Smooth muscle cell (in vitro differentiated cells): ENCODE measurements at regions not wholly inside any gene's neighbourhood (a gene's known extent, or its start where the extent isn't known, plus 50 kb on each side); places are given as distances from the start of the nearest gene placed in this dataset.

Source experiments
- DNase-seq: peaks from one replicate; lab custom pipeline; 2025; ENCODE audit not compliant: unreplicated experiment; lab: John Stamatoyannopoulos, UW
- H2AFZ ChIP-seq: fragments of 200-600 bp; sonication (generic); 2 replicates; pipeline ENCODE4 v1.6.0; 2016; ENCODE audit warnings: antibody characterized with exemption, low read depth, mild to moderate bottlenecking
- H3F3A ChIP-seq: fragments of 200-600 bp; sonication (generic); 2 replicates; pipeline ENCODE4 v1.6.0; 2017; ENCODE audit warnings: antibody characterized with exemption, low read depth
- H3K27ac ChIP-seq: fragments of 200-600 bp; sonication (generic); 2 replicates; pipeline ENCODE4 v1.5.1; 2016; ENCODE audit warnings: low read depth, mild to moderate bottlenecking
- H3K27me3 ChIP-seq: fragments of 200-600 bp; sonication (generic); 2 replicates; pipeline ENCODE4 v1.6.1; 2016; ENCODE audit warnings: low read depth, mild to moderate bottlenecking
- H3K36me3 ChIP-seq: fragments of 200-600 bp; sonication (generic); 2 replicates; pipeline ENCODE4 v1.5.1; 2016; ENCODE audit warnings: low read depth
- H3K4me1 ChIP-seq: fragments of 200-600 bp; sonication (generic); 2 replicates; pipeline ENCODE4 v1.5.1; 2016; ENCODE audit warnings: low read depth
- H3K4me2 ChIP-seq: fragments of 200-600 bp; sonication (generic); 2 replicates; pipeline ENCODE4 v1.6.0; 2016; ENCODE audit warnings: mild to moderate bottlenecking
- H3K4me3 ChIP-seq: fragments of 200-600 bp; sonication (generic); 2 replicates; pipeline ENCODE4 v1.5.1; 2016; ENCODE audit warnings: mild to moderate bottlenecking
- H3K79me2 ChIP-seq: fragments of 200-600 bp; sonication (generic); 2 replicates; pipeline ENCODE4 v1.6.0; 2016; ENCODE audit warnings: low read depth, mild to moderate bottlenecking
- H3K9ac ChIP-seq: fragments of 200-600 bp; sonication (generic); 2 replicates; pipeline ENCODE4 v1.6.0; 2016; ENCODE audit warnings: low read depth
- H3K9me3 ChIP-seq: fragments of 200-600 bp; sonication (generic); replicated peaks from 2 replicates; pipeline ENCODE4 v1.5.1; 2016; ENCODE audit warnings: low read depth
- H4K20me1 ChIP-seq: fragments of 200-600 bp; sonication (generic); 2 replicates; pipeline ENCODE4 v1.6.0; 2016; ENCODE audit warnings: low read depth
- CTCF ChIP-seq: fragments of 200-600 bp; sonication (generic); IDR thresholded peaks from 2 replicates; pipeline ENCODE4 v1.5.1; 2017; ENCODE audit warnings: borderline replicate concordance, mild to moderate bottlenecking, antibody characterized with exemption; ENCODE audit not compliant: insufficient read depth, poor library complexity, severe bottlenecking
- WGBS: methylation state at CpG from one replicate; pipeline ENCODE4 v1.1.7; 2016; ENCODE audit warnings: low lambda C conversion rate; 5-methylcytosine and 5-hydroxymethylcytosine counted together

- peaks cover 28% of the 10 kb centered on the region for H3K4me1 ChIP-seq
- H2AFZ ChIP-seq: no peak overlapping the region
- no peaks in the 10 kb centered on the region for H3K27me3 ChIP-seq
- 89% methylated on average over 6 of the region's 6 CpGs for WGBS
- H3K4me2 ChIP-seq: no peak overlapping the region
- TF ChIP-seq CTCF: no peak
- H3K36me3 ChIP-seq: no peaks in the 10 kb centered on the region
- H4K20me1 ChIP-seq: no peaks in the 10 kb centered on the region
- peaks cover 28% of the 10 kb centered on the region for H3F3A ChIP-seq
- H3K9me3 ChIP-seq: no peaks in the 10 kb centered on the region
- no peaks in the 10 kb centered on the region for H3K79me2 ChIP-seq
- peak overlapping the region; percentile 90 for H3K27ac ChIP-seq
- no peak for DNase-seq
- H3K4me3 ChIP-seq: no peak overlapping the region
- no peak overlapping the region for H3K9ac ChIP-seq
These were observed 86.2 kb upstream of the GLS start for GRCh38 chr2:190794377-190794776.

DNA sequence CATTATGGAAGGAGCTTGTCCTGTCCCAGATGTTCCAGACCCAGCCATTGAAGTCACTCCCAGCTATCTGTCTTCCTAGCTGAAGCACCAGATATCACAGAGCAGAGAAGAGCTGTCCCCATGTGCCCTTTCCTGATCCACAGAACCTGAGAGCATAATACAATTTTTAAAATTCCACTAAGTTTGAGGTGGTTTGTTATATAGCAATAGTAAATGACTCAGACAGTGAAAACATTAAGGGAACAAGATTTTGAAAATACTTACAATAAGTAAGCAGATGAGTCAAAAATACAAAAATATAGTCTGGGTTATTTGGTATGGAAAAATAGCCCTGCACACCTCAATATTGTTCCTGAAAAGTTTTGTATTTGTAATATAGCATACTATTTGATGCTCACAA lies 85.8 kb upstream of the GLS start:
- Histone ChIP-seq H3K27me3 (no peaks in the 10 kb centered on the region), H3F3A (peaks cover 26% of the 10 kb centered on the region), H2AFZ (no peak overlapping the region), H3K4me1 (peaks cover 24% of the 10 kb centered on the region), H3K4me2 (no peak overlapping the region), H3K36me3 (no peaks in the 10 kb centered on the region), H4K20me1 (no peaks in the 10 kb centered on the region), H3K4me3 (no peak overlapping the region), H3K9ac (no peak overlapping the region), H3K9me3 (no peaks in the 10 kb centered on the region), H3K79me2 (no peaks in the 10 kb centered on the region), H3K27ac (peak overlapping the region; percentile 90)
- no peak for DNase-seq
- no peak for TF ChIP-seq CTCF

DNA sequence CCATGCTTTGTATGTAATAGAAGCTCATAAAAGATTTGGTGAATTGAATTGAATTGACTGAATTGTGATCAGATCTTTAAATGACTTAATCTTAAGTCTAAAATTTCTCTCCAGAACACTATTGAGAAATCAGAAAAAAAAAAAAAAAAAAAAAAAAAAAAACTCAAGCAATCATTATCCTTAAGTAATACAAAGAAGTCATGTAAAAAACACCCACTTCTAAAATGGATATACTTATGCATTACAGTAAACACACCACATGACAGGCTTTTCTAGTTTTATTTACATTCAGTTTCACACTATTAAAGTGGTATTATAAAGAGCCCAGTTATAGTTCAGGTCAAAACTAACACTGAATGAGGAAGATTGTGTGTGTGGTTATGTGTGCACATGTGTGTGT lies 84.9 kb upstream of the GLS start:
- Histone ChIP-seq H2AFZ (no peak overlapping the region), H3K4me2 (no peak overlapping the region), H3K4me1 (peaks cover 22% of the 10 kb centered on the region), H3K79me2 (no peaks in the 10 kb centered on the region), H3K27ac (no peak overlapping the region), H3K4me3 (no peak overlapping the region), H3K27me3 (no peaks in the 10 kb centered on the region), H3K9ac (no peak overlapping the region), H4K20me1 (no peaks in the 10 kb centered on the region), H3K9me3 (no peaks in the 10 kb centered on the region), H3K36me3 (no peaks in the 10 kb centered on the region), H3F3A (peaks cover 17% of the 10 kb centered on the region)
- DNase-seq: no peak
- TF ChIP-seq CTCF: no peak

- H3K9me3 ChIP-seq: no peaks in the 10 kb centered on the region
- no peak overlapping the region for H3K4me2 ChIP-seq
- peaks cover 5% of the 10 kb centered on the region for H3F3A ChIP-seq
- no peak overlapping the region for H3K9ac ChIP-seq
- H3K4me3 ChIP-seq: no peak overlapping the region
- no peaks in the 10 kb centered on the region for H3K27me3 ChIP-seq
- no peaks in the 10 kb centered on the region for H3K79me2 ChIP-seq
- H3K27ac ChIP-seq: no peak overlapping the region
- no peak overlapping the region for H2AFZ ChIP-seq
- no peak for DNase-seq
- peaks cover 7% of the 10 kb centered on the region for H3K4me1 ChIP-seq
- no peak for TF ChIP-seq CTCF
- no peaks in the 10 kb centered on the region for H4K20me1 ChIP-seq
- H3K36me3 ChIP-seq: no peaks in the 10 kb centered on the region
These were observed 80.6 kb upstream of the GLS start for GRCh38 chr2:190799999-190800398.
